Mucosa of rectum (tissue), 2 donors: ENCODE measurements at regions not wholly inside any gene's neighbourhood (a gene's known extent, or its start where the extent isn't known, plus 50 kb on each side); places are given as distances from the start of the nearest gene placed in this dataset.

Experiments
- H3K27ac ChIP-seq, 2 donors: one replicate each; pipeline ENCODE4 v1.7.0; 2013; ENCODE audit warnings: inconsistent platforms in 2 of 2, low read depth in 2 of 2, low read length in 2 of 2
- H3K27me3 ChIP-seq, 2 donors: one replicate each; pipeline ENCODE4 v1.7.0; 2013; ENCODE audit warnings: low read length in 2 of 2; ENCODE audit not compliant: control insufficient read depth in 2 of 2, insufficient read depth in 2 of 2
- H3K36me3 ChIP-seq, 2 donors: one replicate each; pipeline ENCODE4 v1.7.0; 2013; ENCODE audit warnings: low read length in 2 of 2; ENCODE audit not compliant: control insufficient read depth in 2 of 2, insufficient read depth in 2 of 2
- H3K4me1 ChIP-seq, 2 donors: one replicate each; pipeline ENCODE4 v1.7.0; 2013; ENCODE audit warnings: low read length in 2 of 2, mild to moderate bottlenecking in 1 of 2; ENCODE audit not compliant: control insufficient read depth in 2 of 2, insufficient read depth in 2 of 2
- H3K4me3 ChIP-seq, 2 donors: one replicate each; pipeline ENCODE4 v1.7.0; 2013; ENCODE audit warnings: low read length in 2 of 2
- H3K9ac ChIP-seq, 2 donors: one replicate each; pipeline ENCODE4 v1.7.0; 2013; ENCODE audit warnings: low read length in 2 of 2, low read depth in 1 of 2, mild to moderate bottlenecking in 1 of 2
- H3K9me3 ChIP-seq, 2 donors: one replicate each; pipeline ENCODE4 v1.7.0; 2013; ENCODE audit warnings: low read length in 2 of 2; ENCODE audit not compliant: control insufficient read depth in 2 of 2
- donor health status: healthy.
- donor health status: Normal muscosa, but diverticular disease.

DNA sequence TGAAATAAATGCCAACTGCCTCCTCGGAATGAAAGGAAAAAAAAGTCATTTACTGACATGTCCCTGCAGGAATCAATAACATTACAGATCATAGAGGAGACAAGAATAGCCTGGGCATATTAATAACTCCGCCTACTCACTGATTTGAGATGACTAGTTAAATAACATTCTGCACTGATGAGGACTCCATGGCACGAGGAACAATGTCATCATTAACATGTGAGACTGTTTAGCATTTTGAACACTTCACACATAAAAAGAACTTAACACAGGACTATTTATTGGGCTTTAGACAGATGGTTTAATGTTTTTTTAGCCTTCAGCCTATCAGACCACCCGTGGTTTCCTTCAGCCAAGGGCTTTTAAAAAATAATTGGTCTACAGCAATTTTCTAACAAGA is 170.1 kb downstream of the OLFM4 start:
- Histone ChIP-seq H3K36me3 (no peaks in the 10 kb centered on the region), H3K27me3 (peaks cover 0 to 5% of the 10 kb centered on the region in 2 donors), H3K9me3 (no peaks in the 10 kb centered on the region), H3K9ac (no peak overlapping the region), H3K27ac (no peak overlapping the region), H3K4me3 (no peak overlapping the region), H3K4me1 (no peaks in the 10 kb centered on the region)

DNA sequence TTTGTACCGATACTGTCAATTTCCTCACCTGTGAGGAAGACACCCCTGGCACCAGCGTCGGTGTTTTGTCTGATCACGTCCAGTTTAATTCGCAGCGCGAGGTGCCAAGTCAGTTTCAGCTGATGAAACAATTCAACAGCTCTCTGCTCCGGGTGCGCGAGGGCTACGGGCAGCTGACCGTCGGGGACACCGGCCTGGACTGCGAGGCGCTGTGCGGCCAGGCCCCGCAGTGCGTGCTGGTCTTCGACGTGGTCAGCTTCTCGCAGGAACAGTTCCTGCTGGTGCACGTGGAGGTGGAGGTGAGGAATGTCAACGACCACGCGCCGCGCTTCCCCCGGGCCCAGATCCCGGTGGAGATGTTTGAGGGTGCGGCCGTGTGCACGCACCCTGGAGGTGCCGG is 171.5 kb downstream of the OLFM4 start:
- H3K9ac ChIP-seq = no peak overlapping the region
- no peaks in the 10 kb centered on the region for H3K9me3 ChIP-seq
- no peaks in the 10 kb centered on the region for H3K4me1 ChIP-seq
- no peak overlapping the region for H3K4me3 ChIP-seq
- H3K27me3 ChIP-seq = peaks cover 0 to 5% of the 10 kb centered on the region in 2 donors
- no peak overlapping the region for H3K27ac ChIP-seq
- H3K36me3 ChIP-seq = no peaks in the 10 kb centered on the region

DNA sequence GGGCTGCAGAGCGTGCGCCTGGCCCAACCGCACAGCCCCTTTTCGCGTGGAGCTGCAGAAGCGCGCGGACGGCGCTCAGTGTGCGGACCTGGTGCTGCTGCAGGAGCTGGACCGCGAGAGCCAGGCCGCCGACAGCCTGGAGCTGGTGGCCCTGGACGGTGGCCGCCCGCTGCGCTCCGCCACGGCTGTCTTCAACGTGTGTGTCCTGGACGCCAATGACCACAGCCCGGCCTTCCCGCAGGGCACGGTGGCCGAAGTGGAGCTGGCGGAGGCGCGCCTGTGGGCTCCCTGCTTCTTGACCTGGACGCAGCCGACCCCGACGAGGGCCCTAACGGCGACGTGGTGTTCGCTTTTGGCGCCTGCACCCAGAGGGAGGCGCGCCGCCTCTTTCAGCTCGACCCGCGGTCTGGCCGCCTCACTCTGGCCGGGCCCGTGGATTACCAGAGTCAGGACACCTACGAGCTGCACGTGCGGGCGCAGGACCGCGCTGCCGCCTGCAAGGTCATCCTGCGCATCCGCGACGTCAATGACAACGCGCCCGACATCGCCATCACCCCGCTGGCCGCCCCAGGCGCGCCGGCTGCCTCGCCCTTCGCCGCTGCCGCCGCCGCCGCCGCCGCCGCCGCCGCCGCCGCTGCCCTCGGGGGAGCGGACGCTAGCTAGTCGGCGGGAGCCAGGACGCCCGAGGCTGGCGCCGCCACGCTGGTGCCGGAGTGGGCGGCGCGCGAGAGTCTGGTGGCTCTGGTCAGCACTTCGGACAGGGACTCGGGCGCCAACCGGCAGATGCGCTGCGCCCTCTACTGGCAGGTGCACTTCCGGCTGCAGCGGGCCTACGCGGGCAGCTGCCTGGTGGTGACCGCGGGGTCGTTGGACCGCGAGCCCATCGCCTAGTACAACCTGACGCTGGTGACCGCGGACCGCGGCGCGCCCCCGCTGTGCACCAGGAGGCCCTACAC is 172.2 kb downstream of the OLFM4 start:
- Histone ChIP-seq H3K27me3 (peaks cover 0 to 5% of the 10 kb centered on the region in 2 donors), H3K36me3 (no peaks in the 10 kb centered on the region), H3K4me1 (no peaks in the 10 kb centered on the region), H3K27ac (no peak overlapping the region), H3K9me3 (no peaks in the 10 kb centered on the region), H3K4me3 (no peak overlapping the region), H3K9ac (no peak overlapping the region)

- Histone ChIP-seq H3K9ac (no peak overlapping the region), H3K4me3 (no peak overlapping the region), H3K9me3 (no peaks in the 10 kb centered on the region), H3K36me3 (no peaks in the 10 kb centered on the region), H3K27ac (no peak overlapping the region), H3K4me1 (no peaks in the 10 kb centered on the region), H3K27me3 (peaks cover 0 to 5% of the 10 kb centered on the region in 2 donors)
Measured at GRCh38 chr13:53201454-53202225, 173.0 kb downstream of the OLFM4 start.

DNA sequence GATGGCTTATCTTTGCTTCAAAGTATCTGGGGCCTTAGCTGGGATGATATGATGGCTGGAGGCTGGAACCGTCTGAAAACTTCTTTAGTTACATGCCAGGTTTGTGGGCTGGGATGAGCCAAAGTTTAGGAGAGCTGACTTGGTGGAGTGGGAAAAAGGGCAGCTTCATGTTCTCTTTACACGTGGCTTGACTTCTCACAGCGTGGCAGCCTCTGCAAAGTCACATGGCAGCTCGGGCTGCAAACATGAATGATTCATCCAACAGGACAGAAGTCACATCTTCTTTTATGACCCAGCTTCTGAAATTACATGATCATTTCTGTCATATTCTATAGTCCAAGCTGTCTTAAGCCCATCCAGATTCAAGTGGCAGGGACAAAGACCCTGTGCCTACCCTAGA is 176.0 kb downstream of the OLFM4 start:
- no peak overlapping the region for H3K27ac ChIP-seq
- H3K4me3 ChIP-seq = no peak overlapping the region
- H3K27me3 ChIP-seq = peaks cover 0 to 5% of the 10 kb centered on the region in 2 donors
- no peaks in the 10 kb centered on the region for H3K9me3 ChIP-seq
- H3K4me1 ChIP-seq = no peaks in the 10 kb centered on the region
- no peaks in the 10 kb centered on the region for H3K36me3 ChIP-seq
- H3K9ac ChIP-seq = no peak overlapping the region

- H3K9me3 ChIP-seq = no peaks in the 10 kb centered on the region
- peaks cover 0 to 5% of the 10 kb centered on the region in 2 donors for H3K27me3 ChIP-seq
- H3K4me3 ChIP-seq = no peak overlapping the region
- no peak overlapping the region for H3K9ac ChIP-seq
- no peaks in the 10 kb centered on the region for H3K4me1 ChIP-seq
- no peaks in the 10 kb centered on the region for H3K36me3 ChIP-seq
- no peak overlapping the region for H3K27ac ChIP-seq
Measured at GRCh38 chr13:53206455-53206854, 177.8 kb downstream of the OLFM4 start.

DNA sequence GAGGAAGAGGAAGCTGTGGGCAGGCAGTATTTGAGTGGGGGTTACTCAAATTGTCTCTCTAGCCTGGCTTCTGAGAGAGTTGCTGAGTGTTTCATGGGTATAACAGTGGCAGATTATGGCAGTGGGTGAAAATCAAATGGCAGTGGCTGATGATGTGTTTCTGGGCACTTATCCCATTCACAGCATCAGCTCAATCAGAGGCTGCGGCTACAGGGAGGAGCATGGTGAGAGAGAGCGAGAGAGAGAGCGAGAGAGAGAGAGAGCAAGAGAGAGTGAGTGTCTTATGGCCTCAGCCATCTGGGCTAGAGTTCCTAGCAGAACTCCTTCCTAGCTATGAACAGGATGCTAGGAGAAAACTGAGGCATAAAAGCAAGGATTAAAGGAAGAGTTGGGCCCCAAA is 178.9 kb downstream of the OLFM4 start:
- no peak overlapping the region for H3K27ac ChIP-seq
- H3K27me3 ChIP-seq = no peaks in the 10 kb centered on the region

DNA sequence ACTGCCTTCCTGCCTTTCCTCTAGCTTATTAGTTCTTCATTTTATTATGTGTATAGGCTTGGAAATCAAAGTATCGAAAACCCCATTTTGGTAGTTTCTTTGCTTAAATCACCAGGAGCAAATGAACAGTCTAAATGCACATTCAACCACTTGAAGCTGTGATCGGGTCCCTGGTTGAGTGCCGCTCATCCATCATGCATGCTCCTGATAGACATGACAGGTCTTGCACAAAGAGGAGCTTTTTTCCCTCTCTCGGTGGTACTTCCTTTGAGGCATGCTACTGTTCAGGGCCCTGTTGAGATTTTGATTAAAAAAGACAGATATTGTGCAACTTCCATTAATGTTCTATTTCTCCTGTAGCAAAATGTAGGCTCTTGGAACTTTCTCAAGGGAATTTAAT is 185.8 kb downstream of the OLFM4 start:
- no peaks in the 10 kb centered on the region for H3K27me3 ChIP-seq
- no peaks in the 10 kb centered on the region for H3K9me3 ChIP-seq
- no peak overlapping the region for H3K9ac ChIP-seq
- H3K36me3 ChIP-seq = no peaks in the 10 kb centered on the region
- no peak overlapping the region for H3K4me3 ChIP-seq
- H3K4me1 ChIP-seq = no peaks in the 10 kb centered on the region
- no peak overlapping the region for H3K27ac ChIP-seq

More for the DNA sequence above, 178.9 kb downstream of the OLFM4 start:
- H3K9ac ChIP-seq = no peak overlapping the region
- H3K4me3 ChIP-seq = no peak overlapping the region
- H3K9me3 ChIP-seq = no peaks in the 10 kb centered on the region
- no peaks in the 10 kb centered on the region for H3K4me1 ChIP-seq
- no peaks in the 10 kb centered on the region for H3K36me3 ChIP-seq

- no peak overlapping the region for H3K27ac ChIP-seq
- H3K9me3 ChIP-seq = no peaks in the 10 kb centered on the region
- H3K4me3 ChIP-seq = no peak overlapping the region
- H3K27me3 ChIP-seq = no peaks in the 10 kb centered on the region
- H3K36me3 ChIP-seq = no peaks in the 10 kb centered on the region
- H3K4me1 ChIP-seq = no peaks in the 10 kb centered on the region
- no peak overlapping the region for H3K9ac ChIP-seq
Measured at GRCh38 chr13:53215563-53215962, 186.9 kb downstream of the OLFM4 start.

GRCh38 chr13:53216773-53217172 is 188.2 kb downstream of the OLFM4 start:
- no peak overlapping the region for H3K4me3 ChIP-seq
- no peak overlapping the region for H3K9ac ChIP-seq
- no peaks in the 10 kb centered on the region for H3K36me3 ChIP-seq
- no peak overlapping the region for H3K27ac ChIP-seq
- H3K27me3 ChIP-seq = no peaks in the 10 kb centered on the region
- H3K4me1 ChIP-seq = no peaks in the 10 kb centered on the region
- no peaks in the 10 kb centered on the region for H3K9me3 ChIP-seq
